Right lobe of liver (tissue), 4 donors: ENCODE measurements at regions not wholly inside any gene's neighbourhood (a gene's known extent, or its start where the extent isn't known, plus 50 kb on each side); places are given as distances from the start of the nearest gene placed in this dataset.

Source experiments
- POLR2A ChIP-seq: fragments of 450-650 bp; IDR thresholded peaks from one replicate; pipeline ENCODE4 v1.6.1; 2017; ENCODE audit warnings: antibody characterized with exemption, mild to moderate bottlenecking
- TF ChIP-seq, protein P1 (sequence below), 4 donors: fragments of 200-600 bp in 3 of 4; fragments of 450-650 bp in 1 of 4; IDR thresholded peaks; one replicate each; pipeline versions ENCODE4 v1.5.1 to v1.8.0; 2016 to 2022; ENCODE audit warnings: antibody characterized with exemption in 4 of 4, mild to moderate bottlenecking in 2 of 4
- donor health status: DM: no; HTN: no; CAD: no.
- donor health status: DM: no; HTN: no; CAD: no.
- donor health status: DM: no; HTN: yes; CAD: no.

DNA sequence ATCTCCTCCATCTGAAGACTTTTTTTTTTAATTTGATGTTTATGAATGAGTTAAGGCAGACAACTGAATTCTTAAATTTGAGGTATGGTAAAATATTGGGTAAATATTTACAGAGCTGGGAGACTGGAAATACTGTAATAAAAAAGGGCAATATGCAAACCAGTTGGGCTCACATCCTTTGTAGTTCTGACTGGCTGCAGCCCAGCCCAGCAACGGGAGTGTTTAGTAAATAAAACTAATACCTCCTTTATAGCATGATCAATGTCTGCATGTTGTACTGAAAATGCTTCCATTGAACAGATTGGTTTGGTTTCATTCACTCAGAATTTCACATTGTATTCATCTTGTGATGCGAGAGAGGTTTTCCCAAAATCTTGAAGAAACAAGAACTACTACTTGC, 365.0 kb downstream of the DMRT2 start:
- TF ChIP-seq, protein P1, sequence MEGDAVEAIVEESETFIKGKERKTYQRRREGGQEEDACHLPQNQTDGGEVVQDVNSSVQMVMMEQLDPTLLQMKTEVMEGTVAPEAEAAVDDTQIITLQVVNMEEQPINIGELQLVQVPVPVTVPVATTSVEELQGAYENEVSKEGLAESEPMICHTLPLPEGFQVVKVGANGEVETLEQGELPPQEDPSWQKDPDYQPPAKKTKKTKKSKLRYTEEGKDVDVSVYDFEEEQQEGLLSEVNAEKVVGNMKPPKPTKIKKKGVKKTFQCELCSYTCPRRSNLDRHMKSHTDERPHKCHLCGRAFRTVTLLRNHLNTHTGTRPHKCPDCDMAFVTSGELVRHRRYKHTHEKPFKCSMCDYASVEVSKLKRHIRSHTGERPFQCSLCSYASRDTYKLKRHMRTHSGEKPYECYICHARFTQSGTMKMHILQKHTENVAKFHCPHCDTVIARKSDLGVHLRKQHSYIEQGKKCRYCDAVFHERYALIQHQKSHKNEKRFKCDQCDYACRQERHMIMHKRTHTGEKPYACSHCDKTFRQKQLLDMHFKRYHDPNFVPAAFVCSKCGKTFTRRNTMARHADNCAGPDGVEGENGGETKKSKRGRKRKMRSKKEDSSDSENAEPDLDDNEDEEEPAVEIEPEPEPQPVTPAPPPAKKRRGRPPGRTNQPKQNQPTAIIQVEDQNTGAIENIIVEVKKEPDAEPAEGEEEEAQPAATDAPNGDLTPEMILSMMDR (IDR thresholded peaks at IDR 0.05): no peak
- TF ChIP-seq POLR2A: no peak
